Fibroblast of peridontal ligament (primary cell): ENCODE measurements at regions not wholly inside any gene's neighbourhood (a gene's known extent, or its start where the extent isn't known, plus 50 kb on each side); places are given as distances from the start of the nearest gene placed in this dataset.
"Not testable (repeated sequence)": the region's sequence is repeated elsewhere in the genome, so short reads cannot be mapped to it uniquely, and the experiment has no call there.

Experiments used
- DNase-seq: peaks from one replicate; pipeline ENCODE4 v3.0.0-alpha.2; 2010; ENCODE audit errors: extremely low read depth

DNA sequence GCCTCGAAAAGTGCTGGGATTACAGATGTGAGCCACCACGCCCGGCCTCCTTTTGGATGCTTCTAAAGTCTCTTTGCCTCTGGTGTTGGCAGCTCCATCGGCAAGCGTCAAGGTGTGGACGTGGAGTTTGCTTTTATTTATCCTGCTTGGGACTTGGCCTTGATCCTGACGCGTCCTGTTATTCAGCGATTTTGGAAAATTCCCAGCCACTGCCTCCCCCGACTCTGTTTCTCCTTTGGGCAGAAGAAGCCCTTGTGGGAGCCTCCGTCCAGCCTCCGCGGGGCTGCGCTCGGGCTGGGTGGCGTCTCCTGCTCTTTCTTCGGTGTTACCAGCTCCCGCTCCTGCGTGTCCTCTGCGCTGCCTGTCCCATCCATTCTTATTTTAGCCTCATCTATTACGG, 151.7 kb downstream of the TMEM121 start:
- DNase-seq: not testable (repeated sequence)

DNA sequence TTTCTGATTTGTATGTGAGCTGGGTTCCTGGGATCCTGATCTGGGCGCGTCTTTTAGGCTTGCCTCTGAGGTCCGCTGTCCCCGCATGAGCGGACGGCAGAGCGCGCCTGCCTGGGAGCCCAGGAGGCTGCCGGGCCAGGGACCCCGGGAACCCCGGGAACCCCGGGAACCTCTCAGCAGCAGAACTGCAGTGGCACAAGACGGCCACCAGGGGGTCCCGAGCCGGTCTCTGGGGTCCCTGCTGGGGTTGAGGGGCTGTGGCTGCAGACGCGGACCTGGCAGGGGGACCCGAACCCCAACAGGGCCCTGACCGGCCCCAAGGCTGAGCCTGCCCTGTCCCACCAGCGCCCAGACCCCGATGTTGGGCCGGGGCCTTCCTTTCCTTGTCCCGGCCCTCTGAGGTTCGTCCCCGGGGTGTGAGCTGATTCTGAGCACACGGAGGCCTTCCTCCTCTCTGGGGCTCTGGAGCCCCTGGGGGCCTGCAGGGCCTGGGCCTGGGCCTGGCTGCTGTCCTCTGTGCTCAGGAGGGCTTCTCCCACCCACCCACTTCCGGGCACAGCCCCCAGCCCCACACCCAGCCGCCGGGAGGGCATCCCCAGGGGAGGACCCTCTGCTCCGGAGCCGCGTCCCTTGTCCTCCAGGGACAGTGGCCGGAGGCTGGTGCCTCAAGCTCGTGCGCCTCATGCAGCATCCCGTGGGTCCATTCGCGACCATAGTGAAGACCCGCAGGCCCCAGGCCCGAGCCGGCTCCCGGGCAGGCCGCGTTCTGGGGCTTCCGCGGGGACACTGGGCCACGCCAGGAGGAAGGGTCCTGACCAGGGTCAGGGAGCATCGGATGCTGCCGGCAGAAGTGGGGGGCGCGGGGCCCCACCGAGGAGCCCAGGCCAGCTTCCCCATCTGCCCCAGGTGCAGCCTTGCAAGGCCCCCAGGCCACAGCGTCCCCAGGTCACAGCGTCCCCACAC, 152.9 kb downstream of the TMEM121 start:
- not testable (repeated sequence) for DNase-seq

DNA sequence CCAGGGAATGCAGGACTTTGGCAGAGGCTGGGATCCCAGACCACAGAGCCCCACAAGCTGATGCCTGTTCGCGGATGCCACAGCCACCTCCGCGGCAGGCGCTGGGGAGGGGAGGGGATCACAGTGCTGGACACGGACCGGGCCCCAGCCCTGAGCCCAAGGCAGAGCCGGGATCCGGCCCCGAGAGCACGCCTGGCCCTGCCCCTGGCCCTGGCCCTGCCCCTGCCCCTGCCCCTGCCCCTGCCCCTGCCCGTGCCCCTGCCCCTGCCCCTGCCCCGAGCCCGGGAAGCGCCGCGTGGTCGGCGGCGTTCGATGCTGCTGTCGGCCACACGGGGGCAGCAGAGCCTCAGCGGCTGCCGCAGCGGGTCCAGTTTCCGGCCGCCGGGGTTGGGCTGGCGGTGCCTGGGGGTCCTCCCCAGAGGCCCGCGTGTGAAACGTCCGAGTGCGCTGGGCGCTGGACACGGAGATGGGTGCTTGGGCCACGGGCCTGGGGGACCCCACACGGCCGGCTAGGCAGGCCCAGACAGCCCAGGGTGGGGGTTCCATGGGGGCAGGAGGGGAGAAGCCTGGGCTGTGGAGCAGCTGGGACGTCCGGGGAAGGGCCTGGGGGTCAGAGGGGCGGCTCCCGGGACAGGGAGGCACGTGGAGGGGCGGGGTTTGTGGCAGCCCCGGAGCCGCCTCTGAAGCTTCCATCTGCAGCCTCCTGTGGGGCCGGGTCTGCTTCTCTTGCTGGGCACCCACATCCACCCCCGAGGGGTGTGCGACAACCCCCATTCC, 153.8 kb downstream of the TMEM121 start:
- not testable (repeated sequence) for DNase-seq

DNA sequence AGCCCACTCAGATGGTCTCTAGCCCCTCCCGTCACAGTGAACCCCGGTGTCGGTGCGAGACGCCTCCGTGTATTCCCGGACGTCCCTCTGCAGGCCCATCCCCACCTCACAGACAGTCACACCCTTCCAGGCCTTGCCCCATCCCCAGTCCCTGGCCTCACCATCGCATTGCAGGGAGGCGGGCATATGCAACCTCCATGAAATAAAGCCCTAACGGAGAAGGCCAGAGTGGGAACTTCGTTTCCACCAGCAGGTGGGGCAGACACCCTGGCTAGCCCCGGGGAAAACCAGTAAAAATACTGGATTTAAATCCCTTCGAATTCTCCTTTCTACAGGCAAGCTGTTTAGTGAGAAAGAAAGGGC, 154.3 kb downstream of the TMEM121 start:
- DNase-seq: not testable (repeated sequence)

DNA sequence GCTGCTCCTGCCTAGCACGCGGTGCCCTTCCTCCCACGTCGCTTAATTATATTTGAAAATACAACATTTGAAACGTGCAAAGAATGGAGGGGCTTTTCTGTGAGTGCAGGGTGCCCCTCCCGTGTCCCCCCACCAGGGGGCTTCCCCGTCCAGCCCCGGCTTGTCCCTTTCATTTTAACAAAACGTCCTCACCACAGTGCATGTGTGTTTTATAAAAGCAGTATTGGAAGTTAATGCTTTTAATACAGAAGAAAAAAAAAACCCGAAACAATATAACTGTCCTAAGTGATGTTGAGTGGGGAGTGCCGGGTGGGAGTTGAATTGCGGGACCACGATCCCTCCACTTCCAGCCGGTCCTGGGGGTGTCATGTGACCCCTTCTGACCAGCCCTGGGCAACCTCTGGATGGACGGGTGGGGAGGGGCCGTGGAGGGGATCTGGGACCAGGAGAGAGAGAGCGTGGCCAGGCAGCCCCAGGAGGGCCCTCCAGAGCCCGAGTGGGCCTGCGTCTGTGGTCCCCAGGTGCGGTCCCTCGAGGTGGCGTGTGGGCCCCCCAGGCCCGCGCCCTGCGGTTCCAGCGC, 155.3 kb downstream of the TMEM121 start:
- not testable (repeated sequence) for DNase-seq

DNA sequence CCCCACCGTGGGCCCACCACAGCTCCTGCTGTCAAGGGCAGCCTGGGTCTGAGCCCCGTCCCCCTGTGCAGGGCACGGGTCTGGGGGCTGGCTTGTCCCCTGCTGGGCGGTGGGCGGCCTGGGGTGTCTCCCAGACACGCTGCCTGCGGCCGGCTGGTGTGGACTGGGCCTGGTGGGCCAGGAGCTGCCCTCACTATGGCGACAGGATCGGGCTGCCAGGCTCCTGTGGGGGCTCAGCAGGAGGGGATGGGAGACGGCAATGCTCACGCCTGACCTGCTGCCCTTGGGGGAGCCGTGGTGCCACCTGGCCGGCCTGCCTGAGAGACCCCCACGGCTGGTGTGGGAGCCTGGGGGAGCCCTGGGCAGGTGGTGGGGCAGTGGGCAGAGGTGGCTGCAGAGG, 156.1 kb downstream of the TMEM121 start:
- DNase-seq: not testable (repeated sequence)

DNA sequence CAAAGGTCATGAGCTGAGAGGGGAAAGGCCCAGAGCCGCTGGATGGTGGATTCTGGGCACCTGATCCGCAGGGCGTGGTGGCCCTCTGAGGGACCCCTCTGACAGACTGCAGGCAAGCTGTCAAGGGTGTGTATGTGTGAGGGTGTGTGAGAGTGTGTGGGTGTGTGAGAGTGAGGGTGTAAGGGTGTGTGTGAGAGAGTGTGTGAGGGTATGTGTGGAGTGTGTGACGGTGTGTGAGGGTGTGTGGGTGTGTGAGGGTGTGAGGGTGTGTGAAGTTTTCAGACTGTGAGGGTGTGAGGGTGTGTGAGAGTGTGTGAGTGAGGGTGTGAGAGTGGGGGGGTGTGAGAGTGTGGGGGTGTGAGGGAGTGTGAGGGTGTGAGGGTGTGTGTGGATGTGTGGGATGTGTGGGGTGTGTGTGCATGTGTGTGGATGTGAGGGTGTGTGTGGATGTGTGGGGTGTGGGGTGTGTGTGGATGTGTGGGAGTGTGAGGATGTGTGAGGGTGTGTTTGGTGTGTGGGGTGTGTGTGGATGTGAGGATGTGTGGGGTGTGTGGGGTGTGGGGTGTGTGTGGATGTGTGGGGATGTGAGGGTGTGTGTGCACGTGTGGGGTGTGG, 156.7 kb downstream of the TMEM121 start:
- no peak for DNase-seq

DNA sequence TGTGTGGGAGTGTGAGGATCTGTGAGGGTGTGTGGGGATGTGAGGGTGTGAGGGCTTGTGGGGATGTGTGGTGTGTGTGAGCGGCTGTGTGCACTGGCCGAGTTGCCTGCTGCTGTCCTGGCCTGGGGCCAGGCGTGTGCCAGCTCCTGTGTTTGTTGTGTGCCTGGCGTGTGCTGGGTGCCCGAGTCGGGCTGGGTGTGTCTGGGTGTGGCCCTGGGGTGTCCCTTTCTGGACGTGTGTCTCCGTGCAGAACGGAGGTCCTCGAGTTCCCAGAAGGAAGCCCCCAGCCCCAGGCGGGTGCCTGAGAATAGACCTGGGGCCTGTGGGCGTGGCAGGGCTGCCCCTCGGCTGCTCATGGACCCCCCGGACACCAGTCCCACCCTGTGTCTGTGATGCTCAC, 157.7 kb downstream of the TMEM121 start:
- not testable (repeated sequence) for DNase-seq

DNA sequence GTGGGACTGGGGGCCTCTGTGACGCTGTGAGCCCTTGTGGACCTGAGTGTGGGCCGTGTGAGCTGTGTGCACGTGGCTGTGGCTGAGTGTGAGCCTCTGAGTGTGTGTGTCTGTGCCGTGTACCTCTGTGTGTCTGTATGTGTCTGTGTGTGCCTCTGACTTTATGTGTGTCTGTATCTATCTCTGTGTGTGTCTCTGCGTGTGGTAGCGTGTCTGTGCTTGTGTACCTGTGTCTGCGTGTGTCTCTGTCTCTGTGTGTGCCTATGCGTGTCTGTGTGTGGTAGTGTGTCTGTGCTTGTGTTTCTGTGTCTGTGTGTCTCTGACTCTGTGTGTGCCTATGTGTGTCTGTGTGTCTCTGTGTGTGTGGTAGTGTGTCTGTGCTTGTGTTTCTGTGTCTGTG, 158.2 kb downstream of the TMEM121 start:
- not testable (repeated sequence) for DNase-seq

DNA sequence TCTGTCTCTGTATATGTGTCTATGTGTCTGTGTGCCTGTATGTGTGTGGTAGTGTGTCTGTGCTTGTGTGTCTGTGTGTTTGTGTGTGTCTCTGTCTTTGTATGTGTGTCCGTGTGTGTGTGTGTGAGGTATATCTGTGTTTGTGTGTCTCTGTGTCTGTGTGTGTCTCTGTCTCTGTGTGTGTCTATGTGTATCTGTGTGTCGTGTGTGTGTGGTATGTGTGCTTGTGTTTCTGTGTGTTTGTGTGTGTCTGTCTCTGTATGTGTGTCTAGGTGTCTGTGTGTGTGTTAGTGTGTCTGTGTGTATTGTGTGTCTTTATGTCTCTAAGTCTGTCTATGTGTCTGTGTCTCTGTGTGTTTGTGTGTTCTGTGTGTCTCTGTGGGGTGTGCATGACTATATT, 158.6 kb downstream of the TMEM121 start:
- no peak for DNase-seq

DNA sequence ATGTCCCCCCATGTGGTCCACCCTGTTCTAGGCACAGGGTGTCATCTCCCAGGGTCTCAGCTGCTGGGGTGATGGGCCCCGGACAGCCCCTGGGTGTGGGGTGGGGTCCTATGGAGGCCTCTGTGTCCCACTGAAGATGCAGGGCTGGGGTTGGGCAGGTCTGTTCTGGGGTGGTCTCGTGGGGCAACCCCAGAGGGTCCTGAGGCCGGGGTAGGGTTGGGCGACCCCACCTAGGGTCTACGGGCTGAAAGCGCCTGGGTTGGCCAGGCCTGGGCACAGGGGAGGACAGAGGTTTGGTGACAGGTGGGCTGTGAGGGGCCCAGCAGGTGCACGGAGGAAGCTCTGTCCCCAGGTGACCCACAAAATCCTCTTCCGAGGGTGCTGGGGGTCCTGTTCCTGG, 159.2 kb downstream of the TMEM121 start:
- not testable (repeated sequence) for DNase-seq

DNA sequence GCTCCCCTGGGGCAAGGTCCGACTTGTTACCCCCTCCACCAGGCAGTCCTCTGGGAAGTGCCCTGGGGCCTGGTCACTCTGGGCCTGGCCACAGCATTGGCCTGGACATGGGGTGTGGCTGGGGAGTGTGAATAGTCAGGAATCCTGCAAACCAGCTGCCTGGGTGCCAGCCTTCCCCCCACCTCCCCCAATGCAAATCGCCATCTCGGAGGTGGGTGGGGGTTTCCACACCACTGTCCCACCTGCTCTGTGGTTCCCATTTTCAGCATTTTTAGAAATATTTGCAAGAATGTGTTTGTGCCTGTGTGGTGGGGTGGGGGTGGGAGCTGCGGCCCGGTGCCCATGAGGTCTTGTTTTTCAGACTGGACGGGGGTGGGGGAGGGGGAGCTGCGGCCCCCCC, 159.7 kb downstream of the TMEM121 start:
- DNase-seq: not testable (repeated sequence)

DNA sequence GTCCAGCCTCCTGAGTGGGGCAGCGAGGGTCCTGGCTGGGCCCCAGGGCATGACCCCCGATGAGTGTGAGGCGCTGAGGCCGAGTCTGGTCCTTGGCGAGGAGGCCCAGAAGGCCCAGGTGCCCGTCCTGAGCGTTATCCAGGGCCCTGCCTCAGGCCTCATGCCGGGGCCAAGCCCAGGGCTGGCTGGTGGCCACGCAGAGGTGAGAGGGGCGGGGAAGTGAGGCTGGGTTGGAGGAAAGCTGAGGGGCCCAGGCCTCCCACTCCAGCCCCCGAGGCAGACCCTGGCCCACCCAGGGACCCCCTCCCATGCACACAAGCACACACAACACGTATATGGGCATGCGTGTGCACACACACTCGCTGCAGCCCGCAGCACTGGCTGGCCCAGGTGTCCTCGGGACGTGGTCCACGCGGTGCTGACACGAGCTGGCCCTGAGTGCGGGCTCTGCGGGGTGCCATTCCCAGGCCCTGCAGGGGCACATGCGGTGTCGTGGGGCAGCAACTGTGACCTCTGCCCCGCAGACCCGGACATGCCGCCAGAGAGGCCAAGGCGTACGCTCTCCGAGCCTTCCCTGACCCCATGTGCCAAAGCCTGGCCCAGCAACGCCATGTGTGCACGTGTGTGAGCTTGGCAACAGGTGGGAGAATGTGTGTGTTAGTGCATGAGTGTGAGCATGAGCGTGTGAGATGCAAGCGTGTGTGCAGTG, 160.2 kb downstream of the TMEM121 start:
- not testable (repeated sequence) for DNase-seq

DNA sequence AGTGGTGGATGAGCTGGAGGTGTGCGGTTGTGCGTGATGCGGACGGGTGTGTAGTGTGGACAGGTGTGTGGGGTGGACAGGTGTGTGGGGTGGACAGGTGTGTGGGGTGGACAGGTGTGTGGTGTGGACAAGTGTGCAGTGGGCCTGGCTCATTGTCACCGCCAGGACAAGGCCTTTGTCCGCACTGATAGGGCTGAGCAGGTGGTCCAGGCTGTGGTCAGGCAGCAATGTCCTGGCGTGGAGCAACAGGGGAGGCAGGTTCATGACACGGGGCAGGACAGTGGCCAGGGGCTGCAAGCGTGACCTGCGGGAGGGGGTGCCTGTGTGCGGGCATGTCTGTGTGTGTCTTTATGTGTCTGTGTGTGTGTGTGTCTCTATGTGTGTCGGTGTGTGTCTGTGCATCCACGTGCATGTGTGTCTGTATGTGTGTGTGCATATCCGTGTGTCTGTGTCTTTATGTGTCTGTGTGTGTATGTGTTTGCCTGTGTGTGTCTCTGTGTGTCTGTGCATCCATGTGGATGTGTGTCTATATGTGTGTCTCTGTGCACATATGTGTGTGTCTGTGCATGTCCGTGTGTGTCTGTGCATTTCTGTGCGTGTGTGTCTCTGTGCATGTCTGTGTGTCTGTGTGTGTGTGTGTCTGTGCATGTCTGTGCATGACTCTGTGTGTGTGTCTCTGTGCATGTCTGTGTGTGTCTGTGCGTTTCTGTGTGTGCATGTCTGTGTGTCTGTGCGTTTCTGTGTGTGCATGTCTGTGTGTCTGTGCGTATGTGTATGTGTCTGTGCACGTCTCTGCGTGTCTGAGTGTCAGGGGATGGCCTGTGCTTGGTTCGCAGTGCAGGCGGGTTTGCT, 161.0 kb downstream of the TMEM121 start:
- not testable (repeated sequence) for DNase-seq

DNA sequence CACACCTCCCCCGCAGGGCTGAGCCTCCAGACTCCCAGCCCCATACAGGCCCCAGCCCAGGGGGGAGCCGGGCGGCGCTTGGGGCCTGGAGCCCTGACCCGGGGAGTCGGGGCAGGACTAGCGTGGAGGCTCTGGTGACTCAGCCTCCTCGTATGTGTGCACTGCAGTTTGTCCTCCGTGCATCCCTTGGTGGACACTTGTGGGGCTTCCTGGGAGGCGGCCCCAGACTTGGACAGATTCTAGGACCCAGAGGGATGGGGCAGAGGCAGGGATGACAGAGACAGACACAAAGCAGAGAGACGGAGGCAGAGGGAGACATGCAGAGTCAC, 161.6 kb downstream of the TMEM121 start:
- DNase-seq: not testable (repeated sequence)

DNA sequence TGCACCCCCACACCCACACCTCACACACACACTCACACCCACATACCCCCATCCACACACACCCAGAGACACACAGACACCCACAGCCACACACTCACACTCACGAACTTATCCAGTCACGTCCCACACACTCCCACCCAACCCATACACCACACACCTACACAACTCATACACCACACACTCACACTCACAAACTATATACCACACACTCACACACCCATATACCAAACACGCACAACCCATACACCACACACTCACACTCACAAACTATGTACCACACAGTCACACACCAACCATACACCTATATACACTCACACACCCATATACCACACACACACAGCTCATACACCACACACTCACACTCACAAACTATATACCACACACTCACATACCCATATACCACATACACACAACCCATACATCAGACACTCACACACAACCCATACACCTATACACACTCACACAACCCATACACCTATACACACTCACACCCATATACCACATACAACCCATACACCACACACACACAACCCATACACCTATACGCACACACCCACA, 162.4 kb downstream of the TMEM121 start:
- DNase-seq: not testable (repeated sequence)

DNA sequence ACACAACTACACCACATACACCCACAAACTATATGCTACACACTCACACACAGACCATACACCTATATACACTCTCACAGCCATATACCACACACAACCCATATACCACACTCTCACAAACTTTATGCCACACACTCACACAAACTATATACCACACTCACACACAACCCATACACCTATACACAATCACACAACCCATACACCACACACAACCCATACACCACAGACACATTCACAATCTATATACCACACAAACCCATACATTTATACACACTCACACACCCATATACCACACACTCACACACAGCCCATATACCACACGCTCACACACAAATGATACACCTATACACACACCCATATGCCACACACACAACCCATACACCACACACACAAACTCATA, 163.3 kb downstream of the TMEM121 start:
- no peak for DNase-seq

DNA sequence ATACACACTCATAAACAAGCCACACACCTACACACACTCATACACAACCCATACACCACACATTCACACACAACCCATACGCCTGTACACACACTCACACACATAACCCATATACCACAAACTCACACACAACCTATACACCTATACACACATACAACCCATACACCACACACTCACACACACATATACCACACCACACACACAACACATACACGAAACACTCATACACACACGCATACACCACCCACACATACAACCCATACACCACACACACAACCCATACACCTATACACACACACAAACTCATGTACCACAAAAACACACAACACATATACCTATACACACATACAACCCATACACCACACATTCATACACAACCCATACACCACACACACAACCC, 164.3 kb downstream of the TMEM121 start:
- no peak for DNase-seq

DNA sequence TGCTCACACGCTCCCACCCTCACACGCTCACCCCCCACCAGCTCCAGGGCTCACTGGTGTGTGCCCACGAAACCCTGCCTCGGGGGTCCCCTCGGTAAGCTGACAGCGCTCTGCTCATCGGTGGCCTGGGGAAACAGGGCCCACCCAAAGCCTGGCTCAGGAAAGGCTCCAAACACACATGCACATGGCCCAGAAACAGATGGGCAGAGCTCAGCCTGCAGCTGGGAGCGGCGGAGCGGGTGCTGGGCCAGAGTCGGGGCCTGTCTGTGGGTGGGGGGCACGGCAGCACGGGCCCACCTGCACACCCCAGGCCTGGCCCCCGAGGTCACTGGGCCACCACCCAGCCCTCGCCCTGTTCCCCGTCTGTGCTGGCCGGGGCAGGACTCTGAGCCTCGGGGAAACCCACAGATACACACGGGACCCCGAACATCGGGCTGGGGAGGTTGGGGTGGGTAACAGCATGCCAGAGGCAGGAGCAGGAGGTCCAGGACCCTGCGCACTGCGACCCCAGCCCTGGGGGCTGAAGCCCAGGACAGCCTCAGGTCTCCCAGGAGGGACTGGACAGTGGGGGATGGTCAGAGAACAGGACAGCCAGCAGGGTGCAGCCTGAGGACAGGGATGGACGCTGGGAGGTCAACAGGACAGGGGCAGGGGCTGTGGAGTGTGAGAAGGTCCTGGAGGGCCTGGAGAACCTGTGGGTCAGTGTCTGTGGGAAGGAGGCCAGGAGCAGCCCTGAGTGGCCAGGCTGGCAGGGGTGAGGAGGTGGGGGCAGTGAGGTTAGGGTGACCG, 165.1 kb downstream of the TMEM121 start:
- not testable (repeated sequence) for DNase-seq
